CD14-positive monocyte (primary cell): ENCODE measurements at regions not wholly inside any gene's neighbourhood (a gene's known extent, or its start where the extent isn't known, plus 50 kb on each side); places are given as distances from the start of the nearest gene placed in this dataset.

Source experiments
- DNase-seq, 3 donors: peaks; one replicate each; pipeline ENCODE4 v3.0.0-alpha.2; 2011 to 2022
- H2AFZ ChIP-seq: 2 replicates; pipeline ENCODE4 v1.6.0; 2012; ENCODE audit warnings: mild to moderate bottlenecking, low read depth, low read length, inconsistent platforms; ENCODE audit not compliant: insufficient read depth, poor library complexity, severe bottlenecking
- H3K27ac ChIP-seq, 2 donors: 1 replicate in 1 of 2; 2 replicates in 1 of 2; pipeline ENCODE4 v1.5.1; 2012 to 2013; ENCODE audit warnings: low read length in 2 of 2, control low read depth in 1 of 2, inconsistent platforms in 1 of 2, low read depth in 1 of 2, mild to moderate bottlenecking in 1 of 2
- H3K27me3 ChIP-seq, 2 donors: one replicate each; pipeline versions ENCODE4 v1.6.0 to v1.6.1; 2011 to 2013; ENCODE audit warnings: low read length in 2 of 2; ENCODE audit not compliant: control insufficient read depth in 2 of 2, insufficient read depth in 2 of 2
- H3K36me3 ChIP-seq, 2 donors: replicated peaks in 1 of 2; 1 replicate in 1 of 2; 2 replicates in 1 of 2; pipeline versions ENCODE4 v1.5.1 to v1.6.1; 2012 to 2013; ENCODE audit warnings: low read length in 2 of 2, control low read depth in 1 of 2, inconsistent platforms in 1 of 2, mild to moderate bottlenecking in 1 of 2; ENCODE audit not compliant: insufficient read depth in 2 of 2, control insufficient read depth in 1 of 2
- H3K4me1 ChIP-seq, 2 donors: 1 replicate in 1 of 2; 2 replicates in 1 of 2; pipeline versions ENCODE4 v1.5.1 to v1.6.1; 2012 to 2013; ENCODE audit warnings: low read length in 2 of 2, control low read depth in 1 of 2, inconsistent platforms in 1 of 2, mild to moderate bottlenecking in 1 of 2, moderate library complexity in 1 of 2; ENCODE audit not compliant: insufficient read depth in 2 of 2, control insufficient read depth in 1 of 2
- H3K4me2 ChIP-seq: replicated peaks from 2 replicates; pipeline ENCODE3; 2012; ENCODE audit warnings: low read length, moderate library complexity, mild to moderate bottlenecking; ENCODE audit not compliant: poor library complexity, severe bottlenecking; ENCODE audit errors: extremely low read depth
- H3K4me3 ChIP-seq, 3 experiments: fragments of 200-600 bp in 1 of 3; sonication (generic) in 1 of 3; replicated peaks in 1 of 3; 1 replicate in 2 of 3; 2 replicates in 1 of 3; pipeline ENCODE4 v1.5.1; 2011 to 2013; ENCODE audit warnings: low read length in 3 of 3, mild to moderate bottlenecking in 3 of 3, control low read depth in 2 of 3, low read depth in 2 of 3, inconsistent platforms in 1 of 3, moderate library complexity in 1 of 3
- H3K79me2 ChIP-seq: 2 replicates; pipeline ENCODE4 v1.6.0; 2012; ENCODE audit warnings: mild to moderate bottlenecking, control low read depth, inconsistent platforms, low read length, moderate library complexity; ENCODE audit not compliant: insufficient read depth
- H3K9ac ChIP-seq: 2 replicates; pipeline ENCODE4 v1.6.0; 2017; ENCODE audit warnings: low read length, mild to moderate bottlenecking; ENCODE audit not compliant: insufficient read depth, poor library complexity, severe bottlenecking
- H3K9me3 ChIP-seq, 2 donors: replicated peaks in 1 of 2; 1 replicate in 1 of 2; 2 replicates in 1 of 2; pipeline versions ENCODE4 v1.5.1 to v1.6.1; 2012 to 2013; ENCODE audit warnings: low read length in 2 of 2, control low read depth in 1 of 2; ENCODE audit not compliant: control insufficient read depth in 1 of 2, insufficient read depth in 1 of 2
- H4K20me1 ChIP-seq: 2 replicates; pipeline ENCODE4 v1.6.0; 2012; ENCODE audit warnings: mild to moderate bottlenecking, low read length, control low read depth, moderate library complexity; ENCODE audit not compliant: insufficient read depth
- H3K27ac Mint-ChIP-seq, 7 donors: one replicate each; pipeline ENCODE4 v1.8.0; 2020; ENCODE audit warnings: mild to moderate bottlenecking in 7 of 7, mixed read lengths in 7 of 7, moderate library complexity in 6 of 7, inconsistent platforms in 2 of 7
- H3K27me3 Mint-ChIP-seq, 3 donors: one replicate each; pipeline ENCODE4 v1.8.0; 2021 to 2022; ENCODE audit warnings: low read depth in 3 of 3, mild to moderate bottlenecking in 3 of 3, mixed read lengths in 3 of 3, moderate library complexity in 3 of 3, inconsistent platforms in 1 of 3
- H3K36me3 Mint-ChIP-seq, 2 donors: one replicate each; pipeline ENCODE4 v1.8.0; 2020; ENCODE audit warnings: mixed read lengths in 2 of 2, inconsistent platforms in 1 of 2, mild to moderate bottlenecking in 1 of 2
- H3K4me1 Mint-ChIP-seq: one replicate; pipeline ENCODE4 v1.8.0; 2020; ENCODE audit warnings: mild to moderate bottlenecking, mixed read lengths
- H3K4me3 Mint-ChIP-seq, 2 donors: one replicate each; pipeline ENCODE4 v1.8.0; 2020; ENCODE audit warnings: mild to moderate bottlenecking in 2 of 2, mixed read lengths in 2 of 2, moderate library complexity in 1 of 2
- H3K9me3 Mint-ChIP-seq, 7 donors: one replicate each; pipeline ENCODE4 v1.8.0; 2020 to 2022; ENCODE audit warnings: mixed read lengths in 7 of 7, mild to moderate bottlenecking in 6 of 7, moderate library complexity in 6 of 7, inconsistent platforms in 2 of 7
- WGBS: methylation state at CpG from one replicate; pipeline ENCODE4 v1.1.5; 2013; ENCODE audit warnings: missing lambda C conversion rate; ENCODE audit not compliant: insufficient coverage; 5-methylcytosine and 5-hydroxymethylcytosine counted together
- intact Hi-C, 2 donors: fragments of 100-400 bp; cut with micrococcal nuclease; formaldehyde crosslinking; loops; one replicate each; pipeline versions ENCODE4 v1.15.0 to v1.15.1; 2023
- TF ChIP-seq, protein P1 (sequence below): fragments of 200-600 bp; IDR thresholded peaks from one replicate; pipeline ENCODE4 v1.8.0; 2022; ENCODE audit warnings: antibody characterized with exemption, mild to moderate bottlenecking

DNA sequence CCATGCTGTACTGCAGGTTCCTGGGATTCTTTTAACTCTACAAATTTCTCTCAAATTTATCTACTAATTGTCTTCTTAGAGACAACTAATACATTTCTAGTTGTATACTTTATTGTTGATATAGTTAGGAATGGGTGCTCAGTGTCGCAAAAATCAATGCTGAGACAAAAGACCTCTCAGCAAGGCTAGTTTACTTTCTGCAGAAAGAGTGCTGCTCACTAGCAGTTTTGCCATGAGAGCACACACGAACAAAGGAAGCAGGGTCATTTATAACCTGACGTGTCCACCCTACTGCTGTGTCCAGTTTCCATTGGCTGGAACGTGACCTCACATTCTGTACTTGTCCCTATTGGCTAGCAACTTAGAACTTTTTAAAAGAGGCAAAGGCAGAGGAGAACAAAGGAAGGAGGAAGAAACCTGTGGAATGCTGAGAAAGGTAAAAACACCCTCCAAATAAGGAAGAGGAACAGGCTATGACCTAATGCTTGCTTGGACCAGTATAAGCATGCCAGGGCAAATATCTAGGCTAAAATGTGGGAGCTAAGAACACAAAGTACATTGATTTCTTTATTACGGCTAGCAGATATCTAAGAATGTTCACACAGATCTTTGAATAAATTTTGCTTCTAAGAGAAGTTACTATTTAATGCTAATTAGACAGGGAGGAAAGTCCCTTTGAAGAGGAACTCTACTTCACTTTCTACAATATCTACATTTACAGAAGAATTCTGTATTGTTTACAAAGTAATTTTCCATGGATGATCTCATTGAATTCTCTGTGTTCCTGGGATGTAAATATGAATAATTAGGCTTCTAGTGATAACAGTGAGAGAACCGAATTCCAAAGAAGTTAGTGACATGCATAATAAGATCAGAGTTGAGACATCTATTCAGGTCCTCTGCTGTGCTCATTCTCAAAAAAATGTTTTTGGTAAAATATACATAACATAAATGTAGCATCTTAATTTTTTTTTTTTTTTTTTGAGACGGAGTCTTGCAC, 86.0 kb upstream of the MAP10 start:
- Histone ChIP-seq H4K20me1 (no peaks in the 10 kb centered on the region), H3K27me3 (no peaks in the 10 kb centered on the region), H3K4me3 (peak overlapping the region in 1 of 3 experiments; percentile 29), H3K36me3 (no peaks in the 10 kb centered on the region), H3K27ac (peak overlapping the region in 1 of 2 donors; percentile 5), H3K4me1 (peaks cover 7 to 32% of the 10 kb centered on the region in 2 donors), H3K4me2 (peak overlapping the region; percentile 37), H3K9ac (no peak overlapping the region), H2AFZ (no peak overlapping the region), H3K9me3 (no peaks in the 10 kb centered on the region), H3K79me2 (no peaks in the 10 kb centered on the region)
- peaks cover 0 to 6% (median 0%) of the 10 kb centered on the region in 3 donors for H3K27me3 Mint-ChIP-seq
- no peaks in the 10 kb centered on the region for H3K36me3 Mint-ChIP-seq
- H3K4me1 Mint-ChIP-seq: peaks cover 24% of the 10 kb centered on the region
- TF ChIP-seq, protein P1, sequence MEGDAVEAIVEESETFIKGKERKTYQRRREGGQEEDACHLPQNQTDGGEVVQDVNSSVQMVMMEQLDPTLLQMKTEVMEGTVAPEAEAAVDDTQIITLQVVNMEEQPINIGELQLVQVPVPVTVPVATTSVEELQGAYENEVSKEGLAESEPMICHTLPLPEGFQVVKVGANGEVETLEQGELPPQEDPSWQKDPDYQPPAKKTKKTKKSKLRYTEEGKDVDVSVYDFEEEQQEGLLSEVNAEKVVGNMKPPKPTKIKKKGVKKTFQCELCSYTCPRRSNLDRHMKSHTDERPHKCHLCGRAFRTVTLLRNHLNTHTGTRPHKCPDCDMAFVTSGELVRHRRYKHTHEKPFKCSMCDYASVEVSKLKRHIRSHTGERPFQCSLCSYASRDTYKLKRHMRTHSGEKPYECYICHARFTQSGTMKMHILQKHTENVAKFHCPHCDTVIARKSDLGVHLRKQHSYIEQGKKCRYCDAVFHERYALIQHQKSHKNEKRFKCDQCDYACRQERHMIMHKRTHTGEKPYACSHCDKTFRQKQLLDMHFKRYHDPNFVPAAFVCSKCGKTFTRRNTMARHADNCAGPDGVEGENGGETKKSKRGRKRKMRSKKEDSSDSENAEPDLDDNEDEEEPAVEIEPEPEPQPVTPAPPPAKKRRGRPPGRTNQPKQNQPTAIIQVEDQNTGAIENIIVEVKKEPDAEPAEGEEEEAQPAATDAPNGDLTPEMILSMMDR: no peak
- peaks cover 0 to 3% (median 2%) of the 10 kb centered on the region in 7 donors for H3K9me3 Mint-ChIP-seq
- DNase-seq: no peak
- intact Hi-C loops: no loop called here
- peak overlapping the region in 4 of 7 donors; percentile 15 to 90 (median 56) for H3K27ac Mint-ChIP-seq
- WGBS: 92% methylated on average over 3 of the region's 7 CpGs
- H3K4me3 Mint-ChIP-seq: no peak overlapping the region

GRCh38 chr1:232722626-232723025, 82.6 kb upstream of the MAP10 start:
- Histone ChIP-seq H3K79me2 (no peaks in the 10 kb centered on the region), H3K36me3 (no peaks in the 10 kb centered on the region), H3K4me3 (no peak overlapping the region), H3K4me1 (peaks cover 23 to 47% of the 10 kb centered on the region in 2 donors), H3K27me3 (no peaks in the 10 kb centered on the region), H4K20me1 (no peaks in the 10 kb centered on the region), H3K9me3 (no peaks in the 10 kb centered on the region), H2AFZ (no peak overlapping the region), H3K27ac (no peak overlapping the region), H3K4me2 (no peak overlapping the region), H3K9ac (no peak overlapping the region)
- TF ChIP-seq, protein P1: no peak
- Mint-ChIP-seq H3K9me3 (peaks cover 0 to 3% (median 1%) of the 10 kb centered on the region in 7 donors), H3K36me3 (no peaks in the 10 kb centered on the region), H3K4me1 (peaks cover 38% of the 10 kb centered on the region), H3K27me3 (peaks cover 0 to 2% (median 0%) of the 10 kb centered on the region in 3 donors), H3K27ac (peak overlapping the region in 1 of 7 donors; percentile 36), H3K4me3 (no peak overlapping the region)
- intact Hi-C loops: no loop called here
- WGBS: 95% methylated on average over 2 of the region's 3 CpGs
- no peak for DNase-seq
